ENCODE measurements at regions not wholly inside any gene's neighbourhood (a gene's known extent, or its start where the extent isn't known, plus 50 kb on each side); places are given as distances from the start of the nearest gene placed in this dataset.

DNA sequence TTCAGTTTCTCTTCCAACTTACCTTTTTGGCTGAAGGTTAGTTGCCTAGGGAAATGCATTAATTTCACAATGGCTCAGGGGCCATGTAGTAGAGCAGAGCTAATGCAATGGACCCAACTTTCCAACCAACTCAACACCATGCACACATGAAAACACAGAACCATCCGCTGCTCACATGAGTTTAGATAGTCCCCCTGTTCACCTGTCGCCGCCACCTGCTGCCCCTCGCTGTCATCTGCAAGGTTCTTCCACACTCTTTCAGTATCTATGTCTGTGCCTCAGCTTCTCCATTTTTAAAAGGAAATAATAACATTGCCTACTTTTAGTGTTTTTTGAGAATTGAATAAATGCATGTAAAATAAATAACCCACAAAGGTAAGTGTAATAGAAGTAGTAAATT lies 585.6 kb downstream of the ETNK1 start:
- peaks cover 4 to 13% (median 12%) of the 10 kb centered on the region in 3 experiments; a peak in 4 of 7 replicates for H3K36me3 Mint-ChIP-seq (ENCODE audit: insufficient read depth in 1 of 3, low read depth in 3 of 3)
- no peak overlapping the region for H3T11ph ChIP-seq (ENCODE audit: low read length)
- H3K27ac Mint-ChIP-seq = no peak overlapping the region
- H3K4me1 ChIP-seq (ENCODE audit: insufficient read depth, low read length) = no peaks in the 10 kb centered on the region
- H3K4me2 ChIP-seq (ENCODE audit: insufficient read depth, insufficient read length, low read length) = no peak overlapping the region
- H3K79me1 ChIP-seq (ENCODE audit: insufficient read depth, low read depth, low read length, poor library complexity, severe bottlenecking) = no peaks in the 10 kb centered on the region
- H3K4me3 Mint-ChIP-seq = no peak overlapping the region
- no peak overlapping the region for H3K23ac ChIP-seq (ENCODE audit: insufficient read length, low read depth, low read length)
- H3K18ac ChIP-seq (ENCODE audit: insufficient read length, low read depth, low read length) = no peak overlapping the region
- H3K27me3 ChIP-seq (ENCODE audit: insufficient read depth, low read length) = no peaks in the 10 kb centered on the region
- H2BK5ac ChIP-seq (ENCODE audit: insufficient read length, low read length) = no peak overlapping the region
- H4K20me1 ChIP-seq (ENCODE audit: control insufficient read depth, insufficient read depth, insufficient read length) = no peaks in the 10 kb centered on the region
- no peak overlapping the region for H2BK120ac ChIP-seq (ENCODE audit: low read depth, low read length, poor library complexity, severe bottlenecking)
- H4K8ac ChIP-seq (replicated peaks; ENCODE audit: insufficient read length, low read depth, low read length) = no peak overlapping the region
- H2BK12ac ChIP-seq (ENCODE audit: insufficient read length, low read depth, low read length) = no peak overlapping the region
- no peaks in the 10 kb centered on the region for H3K27me3 Mint-ChIP-seq (ENCODE audit: low read depth)
- no peaks in the 10 kb centered on the region for H3K4me1 Mint-ChIP-seq
- peaks cover 11 to 17% of the 10 kb centered on the region in 2 experiments for H3K9me3 Mint-ChIP-seq
- no CpG with 5 or more reads among the region's 4 CpGs for WGBS (ENCODE audit: extremely low coverage, insufficient read length, low lambda C conversion rate)
- no peak overlapping the region for H2BK20ac ChIP-seq (ENCODE audit: low read depth, low read length, poor library complexity, severe bottlenecking)
- H3K9ac ChIP-seq (ENCODE audit: extremely low read depth, insufficient read length, low read length) = no peak overlapping the region
- TF ChIP-seq CTCF (conservative IDR thresholded peaks at IDR 0.05) = no peak; the same call in 2 of the 3 replicates
- no peaks in the 10 kb centered on the region for H3K9me3 ChIP-seq (ENCODE audit: control insufficient read depth, low read depth, low read length)
- no peak overlapping the region for H3K56ac ChIP-seq (ENCODE audit: insufficient read length, low read depth, low read length)
- DNase-seq = no peak
- H3K23me2 ChIP-seq (ENCODE audit: insufficient read length, low read depth, low read length, poor library complexity, severe bottlenecking) = no peaks in the 10 kb centered on the region
- no peak overlapping the region for H3K27ac ChIP-seq (ENCODE audit: insufficient read length, low read depth, low read length)
- H2AFZ ChIP-seq (ENCODE audit: low read length) = no peak overlapping the region
- H4K91ac ChIP-seq (ENCODE audit: insufficient read length, low read depth, low read length) = no peak overlapping the region
- H3K14ac ChIP-seq (ENCODE audit: insufficient read depth, low read length) = no peak overlapping the region
- H2AK5ac ChIP-seq (ENCODE audit: insufficient read length, low read length) = no peak overlapping the region
- no peaks in the 10 kb centered on the region for H3K79me2 ChIP-seq (ENCODE audit: insufficient read depth, low read length)
- no peak overlapping the region for H3K4ac ChIP-seq (ENCODE audit: low read depth, low read length)
- no peak overlapping the region for H4K5ac ChIP-seq (ENCODE audit: insufficient read length, low read depth, low read length)
- no peak overlapping the region for H2BK15ac ChIP-seq (ENCODE audit: low read depth, low read length)
